ENCODE measurements at regions not wholly inside any gene's neighbourhood (a gene's known extent, or its start where the extent isn't known, plus 50 kb on each side); places are given as distances from the start of the nearest gene placed in this dataset.

DNA sequence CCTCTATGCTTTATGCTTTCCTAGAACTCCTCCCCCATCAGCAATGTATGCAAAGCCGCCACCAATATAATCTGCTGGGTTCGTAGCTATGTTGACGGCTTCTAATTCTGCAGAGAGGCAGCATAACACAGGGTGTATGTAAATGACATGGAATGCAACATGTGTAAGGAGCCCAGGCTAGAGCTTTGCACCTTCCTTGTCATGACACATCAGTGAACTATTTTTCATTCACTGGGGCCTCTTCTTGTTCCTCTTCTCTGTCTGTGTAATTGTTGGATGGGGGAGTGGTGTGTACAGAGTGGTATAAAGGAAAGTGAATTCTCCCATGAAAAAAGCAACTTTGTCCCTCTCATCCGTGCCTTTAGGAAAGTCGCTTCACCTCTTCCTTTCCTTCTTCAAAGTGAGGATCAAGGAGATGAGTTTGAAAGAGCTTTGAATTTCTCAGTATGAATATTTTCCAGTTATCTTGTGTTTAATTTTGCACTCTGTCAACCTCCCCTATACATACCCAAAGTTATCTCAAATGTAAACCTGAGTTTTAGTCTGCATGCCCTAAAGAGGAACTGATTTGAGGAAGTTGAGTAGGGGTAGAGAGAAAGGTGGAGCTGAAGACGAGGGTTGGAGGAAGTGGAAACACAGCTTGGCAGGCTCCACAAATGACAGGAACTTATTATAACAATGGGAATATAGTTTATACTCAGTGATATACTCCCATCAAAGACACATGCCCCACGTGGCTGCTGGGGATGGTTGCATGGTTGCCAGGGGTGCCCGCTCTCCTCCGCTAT, 74.9 kb upstream of the ARL4C start:
- H3K4me3 ChIP-seq (ENCODE audit: low read depth in 1 of 2, low read length in 2 of 2), result no peak overlapping the region
- no peaks in the 10 kb centered on the region for H3K9me3 ChIP-seq (ENCODE audit: low read length)
- no peaks in the 10 kb centered on the region for H3K36me3 ChIP-seq (ENCODE audit: insufficient read depth, low read length)
- no peaks in the 10 kb centered on the region for H3K4me1 ChIP-seq (ENCODE audit: insufficient read depth, low read length)
- H3K27me3 ChIP-seq (ENCODE audit: control insufficient read depth in 1 of 2, insufficient read depth in 2 of 2, low read length in 2 of 2), result no peaks in the 10 kb centered on the region
- H3K27ac ChIP-seq (ENCODE audit: low read depth, low read length), result no peak overlapping the region
- H3K9ac ChIP-seq (ENCODE audit: low read length), result no peak overlapping the region

DNA sequence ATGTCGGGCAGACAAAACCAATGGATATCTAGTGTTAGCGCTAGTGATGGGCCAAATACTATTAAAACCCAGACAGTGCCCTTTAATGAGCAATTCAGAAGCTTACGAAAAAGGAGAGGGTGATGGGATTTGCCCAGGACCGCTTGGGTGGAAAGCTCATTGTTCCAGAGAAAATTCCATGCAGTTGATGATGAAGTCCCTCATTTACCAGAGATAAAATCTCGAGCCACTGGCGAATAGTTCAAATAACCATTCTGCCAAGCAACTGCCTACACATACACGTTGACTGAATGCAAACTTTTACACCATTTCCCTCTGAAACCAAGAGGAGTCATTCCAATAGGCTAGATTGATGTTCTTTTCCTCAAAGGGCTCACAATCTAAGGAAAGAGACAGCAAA, 73.6 kb upstream of the ARL4C start:
- no peak overlapping the region for H3K4me3 ChIP-seq (ENCODE audit: low read depth in 1 of 2, low read length in 2 of 2)
- no peak overlapping the region for H3K27ac ChIP-seq (ENCODE audit: low read depth, low read length)
- no peaks in the 10 kb centered on the region for H3K27me3 ChIP-seq (ENCODE audit: control insufficient read depth in 1 of 2, insufficient read depth in 2 of 2, low read length in 2 of 2)
- no peaks in the 10 kb centered on the region for H3K36me3 ChIP-seq (ENCODE audit: insufficient read depth, low read length)
- no peak overlapping the region for H3K9ac ChIP-seq (ENCODE audit: low read length)
- no peaks in the 10 kb centered on the region for H3K9me3 ChIP-seq (ENCODE audit: low read length)
- no peaks in the 10 kb centered on the region for H3K4me1 ChIP-seq (ENCODE audit: insufficient read depth, low read length)

DNA sequence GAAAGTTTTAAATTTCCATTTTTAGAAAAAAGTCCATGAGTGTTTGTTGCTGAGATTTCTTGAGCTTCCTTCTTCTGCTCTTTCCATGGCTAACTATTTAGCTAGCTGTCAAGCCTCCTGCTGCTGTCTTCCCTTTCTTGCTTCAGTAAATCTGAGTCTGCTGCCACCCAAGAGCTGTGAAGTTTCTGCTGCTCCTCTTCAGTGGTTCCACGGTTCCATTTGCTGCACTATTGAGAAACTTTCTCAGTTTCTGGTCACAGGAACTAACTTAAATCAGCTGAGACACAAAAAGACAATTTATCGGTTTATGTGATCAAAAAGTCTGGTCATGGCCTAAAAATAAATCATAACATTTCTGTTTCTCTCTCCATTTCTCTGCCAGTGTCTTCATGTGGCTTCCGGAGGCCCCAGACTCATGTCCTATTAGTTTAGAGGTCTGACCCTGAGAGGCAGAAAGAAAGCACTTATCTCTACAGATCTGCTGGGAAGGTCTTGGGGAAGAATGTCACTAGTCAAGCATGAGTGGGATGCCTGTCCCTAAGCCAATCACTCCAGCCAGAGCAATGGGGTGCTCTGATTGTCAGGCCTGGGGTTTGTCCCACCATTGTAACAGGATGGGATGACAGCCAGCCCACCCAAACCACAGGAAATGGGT, 73.0 kb upstream of the ARL4C start:
- H3K9ac ChIP-seq (ENCODE audit: low read length), result no peak overlapping the region
- H3K9me3 ChIP-seq (ENCODE audit: low read length), result no peaks in the 10 kb centered on the region
- H3K4me3 ChIP-seq (ENCODE audit: low read depth in 1 of 2, low read length in 2 of 2), result no peak overlapping the region
- no peaks in the 10 kb centered on the region for H3K27me3 ChIP-seq (ENCODE audit: control insufficient read depth in 1 of 2, insufficient read depth in 2 of 2, low read length in 2 of 2)
- no peaks in the 10 kb centered on the region for H3K36me3 ChIP-seq (ENCODE audit: insufficient read depth, low read length)
- H3K27ac ChIP-seq (ENCODE audit: low read depth, low read length), result no peak overlapping the region
- H3K4me1 ChIP-seq (ENCODE audit: insufficient read depth, low read length), result no peaks in the 10 kb centered on the region

DNA sequence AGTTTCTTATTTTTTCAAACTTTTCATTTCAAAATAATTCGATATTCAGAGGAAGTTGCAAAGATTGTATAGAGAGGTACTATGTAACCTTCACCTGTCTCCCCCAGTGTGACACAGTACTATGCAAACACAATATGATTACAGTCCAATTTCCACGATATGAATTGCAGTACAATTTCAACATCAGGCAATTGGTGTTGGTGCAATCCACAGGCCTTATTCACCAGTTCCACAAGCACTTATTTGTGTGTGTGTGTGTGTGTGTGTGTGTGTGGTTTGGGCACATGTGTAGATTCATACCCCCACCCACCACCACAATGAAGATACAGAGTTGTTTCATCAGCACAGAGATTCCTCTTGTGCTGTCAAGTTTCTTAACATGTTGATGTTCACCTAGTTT, 69.7 kb upstream of the ARL4C start:
- no peak overlapping the region for H3K4me3 ChIP-seq (ENCODE audit: low read depth in 1 of 2, low read length in 2 of 2)
- H3K9ac ChIP-seq (ENCODE audit: low read length), result no peak overlapping the region
- no peaks in the 10 kb centered on the region for H3K36me3 ChIP-seq (ENCODE audit: insufficient read depth, low read length)
- no peak overlapping the region for H3K27ac ChIP-seq (ENCODE audit: low read depth, low read length)
- no peaks in the 10 kb centered on the region for H3K9me3 ChIP-seq (ENCODE audit: low read length)
- no peaks in the 10 kb centered on the region for H3K27me3 ChIP-seq (ENCODE audit: control insufficient read depth in 1 of 2, insufficient read depth in 2 of 2, low read length in 2 of 2)
- H3K4me1 ChIP-seq (ENCODE audit: insufficient read depth, low read length), result no peaks in the 10 kb centered on the region

DNA sequence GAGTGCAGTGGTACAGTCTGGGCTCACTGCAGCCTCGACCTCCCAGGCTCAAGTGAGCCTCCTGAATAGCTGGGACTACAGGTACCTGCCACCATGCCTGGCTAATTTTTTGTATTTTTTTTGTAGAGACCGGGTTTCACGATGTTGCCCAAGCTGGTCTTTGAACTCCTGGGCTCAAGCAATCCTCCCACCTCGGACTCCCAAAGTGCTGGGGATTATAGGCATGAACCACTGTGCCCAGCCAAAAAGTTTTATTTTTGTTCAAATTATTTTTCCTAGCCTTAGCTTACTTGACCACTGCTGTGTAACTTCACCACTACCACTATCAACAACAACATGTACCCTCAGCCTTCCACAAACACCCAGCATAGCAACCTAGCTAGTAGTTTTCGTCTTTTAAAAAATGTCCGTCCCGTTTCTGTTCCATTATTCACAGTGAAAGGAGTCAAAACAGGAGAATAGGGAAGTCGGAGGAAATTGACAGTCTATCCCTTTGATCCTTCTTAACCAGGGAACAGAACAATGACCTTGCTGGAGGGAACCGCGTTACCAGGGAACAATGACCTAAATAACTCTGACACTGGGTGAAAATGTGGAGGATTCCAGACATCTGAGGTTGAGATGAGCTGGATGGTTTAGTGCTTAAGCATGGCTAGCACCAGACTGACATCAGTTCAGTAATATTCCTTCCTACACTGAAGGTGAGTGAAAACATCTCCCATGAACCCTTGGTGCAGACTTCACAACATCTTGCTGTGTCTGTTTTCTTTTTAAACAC, 69.2 kb upstream of the ARL4C start:
- H3K36me3 ChIP-seq (ENCODE audit: insufficient read depth, low read length), result no peaks in the 10 kb centered on the region

DNA sequence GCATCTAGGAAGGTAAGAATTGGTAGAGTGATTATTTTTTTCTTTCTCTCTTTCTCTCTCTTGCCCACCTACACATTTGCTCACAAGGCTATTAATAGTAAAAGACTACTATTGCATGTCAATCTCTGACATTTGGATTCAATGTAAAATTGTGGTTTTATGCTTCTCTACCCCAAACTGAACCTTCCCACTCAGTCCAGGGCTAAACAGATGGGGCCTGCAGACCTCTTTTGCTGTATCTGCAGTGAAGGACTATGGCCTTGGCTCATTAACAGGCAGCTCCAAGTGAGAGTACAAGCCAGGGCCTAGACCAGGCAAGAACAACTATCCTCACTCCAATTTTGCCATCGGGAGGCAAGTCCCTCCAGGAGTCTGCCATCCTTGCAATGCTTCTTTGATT, 68.3 kb upstream of the ARL4C start:
- Histone ChIP-seq H3K36me3 (ENCODE audit: insufficient read depth, low read length) (no peaks in the 10 kb centered on the region), H3K9ac (ENCODE audit: low read length) (no peak overlapping the region)

More for the DNA sequence above, 69.2 kb upstream of the ARL4C start:
- no peak overlapping the region for H3K27ac ChIP-seq (ENCODE audit: low read depth, low read length)
- H3K9me3 ChIP-seq (ENCODE audit: low read length), result no peaks in the 10 kb centered on the region
- no peaks in the 10 kb centered on the region for H3K27me3 ChIP-seq (ENCODE audit: control insufficient read depth in 1 of 2, insufficient read depth in 2 of 2, low read length in 2 of 2)
- H3K4me1 ChIP-seq (ENCODE audit: insufficient read depth, low read length), result no peaks in the 10 kb centered on the region
- no peak overlapping the region for H3K4me3 ChIP-seq (ENCODE audit: low read depth in 1 of 2, low read length in 2 of 2)
- no peak overlapping the region for H3K9ac ChIP-seq (ENCODE audit: low read length)

DNA sequence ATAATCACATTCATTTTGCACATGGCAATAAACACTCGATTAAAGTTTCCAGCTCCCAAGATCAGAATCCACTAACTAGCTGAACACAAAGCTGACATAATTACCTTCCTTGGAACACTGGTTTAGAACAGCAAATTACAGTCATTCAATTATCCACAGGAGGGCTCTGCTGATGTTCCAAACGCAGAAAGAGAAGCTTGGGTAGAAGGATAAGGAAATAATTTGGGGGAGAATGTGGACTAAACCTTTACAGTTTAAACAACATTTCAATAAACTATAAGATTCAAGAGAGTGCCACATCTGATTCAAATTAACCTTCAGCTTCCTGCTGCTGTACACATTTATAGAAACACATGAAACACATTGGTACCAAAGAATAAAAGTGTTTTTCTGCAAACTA, 67.8 kb upstream of the ARL4C start:
- Histone ChIP-seq H3K9ac (ENCODE audit: low read length) (no peak overlapping the region), H3K4me1 (ENCODE audit: insufficient read depth, low read length) (no peaks in the 10 kb centered on the region), H3K4me3 (ENCODE audit: low read depth in 1 of 2, low read length in 2 of 2) (no peak overlapping the region), H3K9me3 (ENCODE audit: low read length) (no peaks in the 10 kb centered on the region), H3K36me3 (ENCODE audit: insufficient read depth, low read length) (no peaks in the 10 kb centered on the region), H3K27ac (ENCODE audit: low read depth, low read length) (no peak overlapping the region), H3K27me3 (ENCODE audit: control insufficient read depth in 1 of 2, insufficient read depth in 2 of 2, low read length in 2 of 2) (no peaks in the 10 kb centered on the region)

More for the DNA sequence above, 68.3 kb upstream of the ARL4C start:
- Histone ChIP-seq H3K9me3 (ENCODE audit: low read length) (no peaks in the 10 kb centered on the region), H3K27ac (ENCODE audit: low read depth, low read length) (no peak overlapping the region), H3K4me3 (ENCODE audit: low read depth in 1 of 2, low read length in 2 of 2) (no peak overlapping the region), H3K4me1 (ENCODE audit: insufficient read depth, low read length) (no peaks in the 10 kb centered on the region), H3K27me3 (ENCODE audit: control insufficient read depth in 1 of 2, insufficient read depth in 2 of 2, low read length in 2 of 2) (no peaks in the 10 kb centered on the region)

DNA sequence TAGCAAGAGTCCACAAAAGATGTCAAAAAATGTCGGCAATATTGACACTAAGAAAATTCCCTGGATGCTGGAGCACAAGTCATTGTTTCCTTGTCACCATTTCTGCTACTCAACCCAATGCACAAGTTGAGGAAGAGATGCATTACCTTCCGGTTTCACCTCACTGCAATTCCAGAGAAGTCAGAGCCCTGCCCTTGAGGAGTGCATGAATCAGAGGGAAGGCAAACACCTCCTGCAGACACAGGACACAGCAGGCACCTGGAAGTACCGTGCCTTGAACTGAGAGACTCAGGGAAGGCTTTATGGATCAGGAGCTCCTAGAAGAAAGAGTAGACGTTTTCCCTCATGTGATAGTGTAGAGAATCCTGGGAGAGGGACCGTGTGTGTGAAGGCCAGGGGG, 62.7 kb upstream of the ARL4C start:
- Histone ChIP-seq H3K9me3 (ENCODE audit: low read length) (no peaks in the 10 kb centered on the region), H3K4me1 (ENCODE audit: insufficient read depth, low read length) (no peaks in the 10 kb centered on the region), H3K27me3 (ENCODE audit: control insufficient read depth in 1 of 2, insufficient read depth in 2 of 2, low read length in 2 of 2) (no peaks in the 10 kb centered on the region), H3K9ac (ENCODE audit: low read length) (no peak overlapping the region), H3K27ac (ENCODE audit: low read depth, low read length) (no peak overlapping the region), H3K36me3 (ENCODE audit: insufficient read depth, low read length) (no peaks in the 10 kb centered on the region), H3K4me3 (ENCODE audit: low read depth in 1 of 2, low read length in 2 of 2) (no peak overlapping the region)

DNA sequence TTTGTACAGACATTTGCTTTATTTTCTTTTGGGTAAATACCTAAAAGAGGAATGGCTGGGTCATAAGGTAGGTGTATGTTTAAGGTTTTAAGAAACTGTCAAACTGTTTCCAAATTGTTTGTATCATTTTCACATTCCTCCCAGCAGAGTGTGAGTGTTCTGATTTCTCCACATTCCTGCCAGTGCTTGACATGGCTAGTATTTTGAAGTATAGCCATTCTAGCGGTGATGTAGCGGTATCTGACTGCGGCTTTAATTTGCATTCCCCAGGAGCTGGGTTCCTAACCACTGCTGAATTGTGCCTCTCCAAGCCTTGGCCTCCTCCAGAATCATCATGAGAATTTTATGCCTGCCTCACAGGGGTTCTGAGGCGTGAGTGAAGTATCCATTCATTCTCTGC, 61.8 kb upstream of the ARL4C start:
- Histone ChIP-seq H3K4me3 (ENCODE audit: low read depth in 1 of 2, low read length in 2 of 2) (no peak overlapping the region), H3K9ac (ENCODE audit: low read length) (no peak overlapping the region)

DNA sequence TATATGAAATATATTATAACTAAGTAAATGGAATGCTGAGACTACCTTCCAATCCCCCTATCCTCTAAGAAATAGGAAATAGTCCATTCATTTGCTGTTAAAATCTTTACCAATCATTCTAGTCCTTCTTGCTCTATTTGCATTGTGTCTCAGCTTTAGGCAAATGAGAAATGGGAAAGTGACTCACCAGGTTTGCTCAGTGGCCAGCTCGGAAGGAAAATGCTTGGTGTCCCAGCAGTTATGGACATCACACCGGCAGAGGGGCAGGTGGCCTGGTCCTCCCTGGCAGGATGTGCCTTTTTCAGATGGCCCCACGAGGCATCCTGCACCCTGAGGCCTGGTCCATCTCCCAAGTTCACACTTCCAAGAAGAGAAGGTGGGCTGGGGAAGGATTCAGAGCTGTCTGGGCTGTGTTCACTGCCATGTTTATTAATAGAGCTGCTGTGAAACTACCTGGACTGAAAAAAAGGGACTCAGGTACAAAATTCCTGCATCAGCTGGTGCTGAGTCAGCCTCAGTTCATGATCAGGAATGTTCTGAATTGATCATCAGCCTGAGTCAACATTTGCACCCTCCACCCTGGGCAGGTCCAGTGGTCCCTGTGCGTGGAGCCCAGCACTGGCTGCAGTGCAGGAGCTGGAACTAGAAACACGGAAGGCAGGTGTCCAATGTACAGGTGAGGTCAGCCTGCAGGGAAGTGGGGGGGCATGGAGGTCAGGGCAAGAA, 60.1 kb upstream of the ARL4C start:
- Histone ChIP-seq H3K27ac (ENCODE audit: low read depth, low read length) (no peak overlapping the region), H3K4me3 (ENCODE audit: low read depth in 1 of 2, low read length in 2 of 2) (no peak overlapping the region), H3K36me3 (ENCODE audit: insufficient read depth, low read length) (no peaks in the 10 kb centered on the region), H3K4me1 (ENCODE audit: insufficient read depth, low read length) (no peaks in the 10 kb centered on the region), H3K9ac (ENCODE audit: low read length) (no peak overlapping the region), H3K9me3 (ENCODE audit: low read length) (no peaks in the 10 kb centered on the region), H3K27me3 (ENCODE audit: control insufficient read depth in 1 of 2, insufficient read depth in 2 of 2, low read length in 2 of 2) (no peaks in the 10 kb centered on the region)

More for the DNA sequence above, 61.8 kb upstream of the ARL4C start:
- Histone ChIP-seq H3K27ac (ENCODE audit: low read depth, low read length) (no peak overlapping the region), H3K27me3 (ENCODE audit: control insufficient read depth in 1 of 2, insufficient read depth in 2 of 2, low read length in 2 of 2) (no peaks in the 10 kb centered on the region), H3K4me1 (ENCODE audit: insufficient read depth, low read length) (no peaks in the 10 kb centered on the region), H3K36me3 (ENCODE audit: insufficient read depth, low read length) (no peaks in the 10 kb centered on the region), H3K9me3 (ENCODE audit: low read length) (no peaks in the 10 kb centered on the region)

DNA sequence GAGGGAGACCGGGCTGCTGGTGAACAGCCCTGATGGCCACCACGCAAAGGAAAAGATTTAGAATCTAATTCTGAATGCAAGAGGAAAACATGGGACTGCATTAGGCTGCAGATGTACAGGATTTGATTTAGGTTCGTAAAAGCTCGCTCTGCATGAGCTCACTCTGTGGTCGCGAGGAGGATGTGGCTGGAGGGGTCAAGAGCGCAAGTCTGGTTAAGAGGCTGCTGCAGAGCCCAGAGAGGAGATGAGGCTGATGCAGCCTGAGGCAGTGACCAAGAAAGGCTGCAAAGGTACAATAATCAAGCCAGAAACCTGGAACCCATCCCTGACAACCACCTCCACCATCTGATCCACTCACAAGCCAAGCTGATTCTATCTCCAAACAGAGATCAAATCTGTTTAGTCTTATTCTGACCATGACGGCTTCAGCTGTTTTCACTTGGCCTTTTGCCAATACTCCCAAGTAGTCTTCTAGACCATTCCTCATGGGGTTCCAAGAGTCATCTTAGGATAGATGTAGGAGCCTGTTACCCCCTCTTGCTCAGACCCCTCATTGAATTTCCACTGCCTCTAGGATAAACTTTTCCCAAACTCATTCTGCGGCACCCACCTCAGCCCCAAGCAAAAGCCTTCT, 58.9 kb upstream of the ARL4C start:
- Histone ChIP-seq H3K27me3 (ENCODE audit: control insufficient read depth in 1 of 2, insufficient read depth in 2 of 2, low read length in 2 of 2) (no peaks in the 10 kb centered on the region), H3K4me1 (ENCODE audit: insufficient read depth, low read length) (no peaks in the 10 kb centered on the region), H3K27ac (ENCODE audit: low read depth, low read length) (no peak overlapping the region)

More for the DNA sequence above, 58.9 kb upstream of the ARL4C start:
- Histone ChIP-seq H3K9ac (ENCODE audit: low read length) (no peak overlapping the region), H3K9me3 (ENCODE audit: low read length) (no peaks in the 10 kb centered on the region), H3K36me3 (ENCODE audit: insufficient read depth, low read length) (no peaks in the 10 kb centered on the region), H3K4me3 (ENCODE audit: low read depth in 1 of 2, low read length in 2 of 2) (no peak overlapping the region)
